CD4-positive, alpha-beta T cell treated with Interleukin-2 at 100 ng/mL for 4 hours (primary cell): ENCODE measurements at regions not wholly inside any gene's neighbourhood (a gene's known extent, or its start where the extent isn't known, plus 50 kb on each side); places are given as distances from the start of the nearest gene placed in this dataset.
"Not testable (repeated sequence)": the region's sequence is repeated elsewhere in the genome, so short reads cannot be mapped to it uniquely, and the experiment has no call there.

Experiments used
- DNase-seq: peaks from one replicate; pipeline ENCODE4 v3.0.0-alpha.2; 2020; ENCODE audit warnings: low spot score

- DNase-seq, result no peak
Measured at GRCh38 chr14:44873536-44873935, 88.2 kb downstream of the KLHL28 start.

- DNase-seq, result no peak
Measured at GRCh38 chr14:44866770-44867169, 95.0 kb downstream of the KLHL28 start.

- no peak for DNase-seq
Measured at GRCh38 chr14:44866322-44866721, 95.4 kb downstream of the KLHL28 start.

- DNase-seq, result no peak
Measured at GRCh38 chr14:44863271-44863670, 98.5 kb downstream of the KLHL28 start.

GRCh38 chr14:44854114-44854513 is 107.6 kb downstream of the KLHL28 start:
- DNase-seq, result no peak

GRCh38 chr14:44847526-44848309 is 114.0 kb downstream of the KLHL28 start:
- DNase-seq, result no peak

- peak; percentile 47 for DNase-seq
Measured at GRCh38 chr14:44846232-44846824, 115.4 kb downstream of the KLHL28 start.

GRCh38 chr14:44835928-44836327 is 125.8 kb downstream of the KLHL28 start:
- not testable (repeated sequence) for DNase-seq

GRCh38 chr14:44833376-44834060 is 128.2 kb downstream of the KLHL28 start:
- DNase-seq, result no peak

GRCh38 chr14:44830371-44830770 is 131.4 kb downstream of the KLHL28 start:
- no peak for DNase-seq

- no peak for DNase-seq
Measured at GRCh38 chr14:44829021-44829420, 132.7 kb downstream of the KLHL28 start.

GRCh38 chr14:44828023-44828422 is 133.7 kb downstream of the KLHL28 start:
- no peak for DNase-seq

- no peak for DNase-seq
Measured at GRCh38 chr14:44820230-44820964, 141.3 kb downstream of the KLHL28 start.

GRCh38 chr14:44814196-44814595 is 147.6 kb downstream of the KLHL28 start:
- DNase-seq, result no peak

- no peak for DNase-seq
Measured at GRCh38 chr14:44812672-44813071, 149.1 kb downstream of the KLHL28 start.

GRCh38 chr14:44804391-44804790 is 157.4 kb downstream of the KLHL28 start:
- no peak for DNase-seq

- DNase-seq, result peak; percentile 21
Measured at GRCh38 chr14:44803239-44803905, 158.4 kb downstream of the KLHL28 start.

GRCh38 chr14:44798386-44799242 is 163.1 kb downstream of the KLHL28 start:
- no peak for DNase-seq

- DNase-seq, result no peak
Measured at GRCh38 chr14:44795725-44796124, 166.0 kb downstream of the KLHL28 start.

GRCh38 chr14:44791730-44792129 is 170.0 kb downstream of the KLHL28 start:
- no peak for DNase-seq

GRCh38 chr14:44788612-44789011 is 173.1 kb downstream of the KLHL28 start:
- DNase-seq, result no peak
